ENCODE measurements at regions not wholly inside any gene's neighbourhood (a gene's known extent, or its start where the extent isn't known, plus 50 kb on each side); places are given as distances from the start of the nearest gene placed in this dataset.

GRCh38 chr3:88398581-88398980, 248.8 kb downstream of the C3orf38 start:
- TF ChIP-seq CTCF (conservative IDR thresholded peaks at IDR 0.05): no peak
- H3K9me3 ChIP-seq (ENCODE audit: control insufficient read depth, low read length): no peaks in the 10 kb centered on the region
- no peaks in the 10 kb centered on the region for H3K4me1 ChIP-seq (ENCODE audit: control insufficient read depth, insufficient read depth, low read length)
- no peak overlapping the region for H3K4me3 Mint-ChIP-seq
- H3K27me3 Mint-ChIP-seq (ENCODE audit: insufficient read depth): no peaks in the 10 kb centered on the region
- H3K9me3 Mint-ChIP-seq: no peaks in the 10 kb centered on the region
- no peak for DNase-seq
- no peak overlapping the region for H3K9ac ChIP-seq (ENCODE audit: extremely low read depth, low read length, poor library complexity, severe bottlenecking)
- H3K27ac Mint-ChIP-seq: no peak overlapping the region
- H3K36me3 Mint-ChIP-seq (ENCODE audit: low read depth): no peaks in the 10 kb centered on the region
- H3K4me3 ChIP-seq (ENCODE audit: low read length): no peak overlapping the region
- no peak overlapping the region for H3K27ac ChIP-seq (ENCODE audit: low read depth, low read length)
- H3K27me3 ChIP-seq (ENCODE audit: control insufficient read depth, insufficient read depth, low read length, poor library complexity, severe bottlenecking): no peaks in the 10 kb centered on the region
- no peaks in the 10 kb centered on the region for H3K36me3 ChIP-seq (ENCODE audit: control insufficient read depth, insufficient read depth, low read length)
- no peaks in the 10 kb centered on the region for H3K4me1 Mint-ChIP-seq

- Mint-ChIP-seq H3K4me1 (no peaks in the 10 kb centered on the region), H3K9me3 (no peaks in the 10 kb centered on the region), H3K27me3 (ENCODE audit: insufficient read depth) (no peaks in the 10 kb centered on the region), H3K36me3 (ENCODE audit: low read depth) (no peaks in the 10 kb centered on the region), H3K4me3 (no peak overlapping the region), H3K27ac (no peak overlapping the region)
- H3K4me3 ChIP-seq (ENCODE audit: low read length): no peak overlapping the region
- H3K36me3 ChIP-seq (ENCODE audit: control insufficient read depth, insufficient read depth, low read length): no peaks in the 10 kb centered on the region
- no peak for DNase-seq
- H3K9me3 ChIP-seq (ENCODE audit: control insufficient read depth, low read length): no peaks in the 10 kb centered on the region
- H3K4me1 ChIP-seq (ENCODE audit: control insufficient read depth, insufficient read depth, low read length): no peaks in the 10 kb centered on the region
- H3K9ac ChIP-seq (ENCODE audit: extremely low read depth, low read length, poor library complexity, severe bottlenecking): no peak overlapping the region
- TF ChIP-seq CTCF (conservative IDR thresholded peaks at IDR 0.05): no peak
- H3K27ac ChIP-seq (ENCODE audit: low read depth, low read length): no peak overlapping the region
- no peaks in the 10 kb centered on the region for H3K27me3 ChIP-seq (ENCODE audit: control insufficient read depth, insufficient read depth, low read length, poor library complexity, severe bottlenecking)
Measured at GRCh38 chr3:88403319-88403718, 253.6 kb downstream of the C3orf38 start.

GRCh38 chr3:88408097-88408496, 258.3 kb downstream of the C3orf38 start:
- Mint-ChIP-seq H3K4me3 (no peak overlapping the region), H3K36me3 (ENCODE audit: low read depth) (no peaks in the 10 kb centered on the region), H3K27ac (no peak overlapping the region), H3K9me3 (no peaks in the 10 kb centered on the region), H3K27me3 (ENCODE audit: insufficient read depth) (no peaks in the 10 kb centered on the region), H3K4me1 (no peaks in the 10 kb centered on the region)
- Histone ChIP-seq H3K4me3 (ENCODE audit: low read length) (no peak overlapping the region), H3K27ac (ENCODE audit: low read depth, low read length) (no peak overlapping the region), H3K36me3 (ENCODE audit: control insufficient read depth, insufficient read depth, low read length) (no peaks in the 10 kb centered on the region), H3K27me3 (ENCODE audit: control insufficient read depth, insufficient read depth, low read length, poor library complexity, severe bottlenecking) (no peaks in the 10 kb centered on the region), H3K9me3 (ENCODE audit: control insufficient read depth, low read length) (no peaks in the 10 kb centered on the region), H3K4me1 (ENCODE audit: control insufficient read depth, insufficient read depth, low read length) (no peaks in the 10 kb centered on the region), H3K9ac (ENCODE audit: extremely low read depth, low read length, poor library complexity, severe bottlenecking) (no peak overlapping the region)
- no peak for TF ChIP-seq CTCF (conservative IDR thresholded peaks at IDR 0.05)
- DNase-seq: no peak
- 93% methylated on average over 1 of the region's 1 CpG; no CpG with 5 or more reads in 1 of the 2 experiments for WGBS, 2 experiments (ENCODE audit: insufficient coverage in 1 of 2, insufficient read length in 1 of 2)

Data from endodermal cell (in vitro differentiated cells).